NCI-H1417 (cell line): ENCODE measurements at regions not wholly inside any gene's neighbourhood (a gene's known extent, or its start where the extent isn't known, plus 50 kb on each side); places are given as distances from the start of the nearest gene placed in this dataset.
"Not testable (repeated sequence)": the region's sequence is repeated elsewhere in the genome, so short reads cannot be mapped to it uniquely, and the experiment has no call there.

Experiments used
- DNase-seq, 3 experiments: peaks; one replicate each; lab custom pipeline; 2025; lab: John Stamatoyannopoulos, UW

GRCh38 chr6:74488726-74489125 lies 717.1 kb downstream of the COL12A1 start:
- DNase-seq: not testable (repeated sequence)

- no peak for DNase-seq
Measured at GRCh38 chr6:74482180-74482579, 723.7 kb downstream of the COL12A1 start.

DNA sequence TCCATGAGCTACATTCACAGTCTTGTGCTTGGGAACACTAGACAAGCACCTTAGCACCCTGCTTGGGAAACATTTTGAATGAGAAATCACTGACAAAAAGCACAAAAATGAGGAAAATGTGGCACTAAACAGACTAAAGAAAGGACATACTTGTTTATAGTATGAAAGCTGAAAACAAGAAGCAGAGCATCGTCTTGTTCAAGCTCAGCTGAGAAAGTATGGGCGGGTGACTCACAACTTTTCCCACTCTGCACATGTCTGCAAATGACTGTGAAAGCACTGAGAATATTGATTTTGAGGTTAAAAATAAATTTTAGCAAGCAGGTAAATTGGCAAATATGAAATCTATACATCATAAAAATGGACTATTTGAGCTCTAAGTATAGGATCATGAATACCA lies 725.3 kb downstream of the COL12A1 start:
- no peak for DNase-seq

DNA sequence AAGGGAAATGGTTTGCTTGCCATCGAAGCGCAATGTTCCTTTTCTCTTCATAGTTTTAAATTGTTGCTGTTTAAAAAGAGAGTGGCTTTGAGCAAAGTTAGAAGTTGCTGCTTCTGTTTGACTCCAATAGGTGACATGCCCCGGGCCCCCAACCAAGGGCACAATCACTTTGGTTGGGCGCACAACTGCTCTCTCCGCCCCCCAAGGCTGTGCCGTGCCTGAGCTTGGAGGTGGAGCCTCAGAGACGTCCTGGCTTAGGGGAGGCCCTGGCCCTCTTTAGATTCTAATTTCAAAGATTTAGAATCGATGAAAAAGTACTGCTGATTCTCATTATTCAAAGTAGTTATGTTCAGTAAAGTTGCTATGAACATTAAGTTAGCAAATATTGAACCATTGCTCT lies 725.9 kb downstream of the COL12A1 start:
- no peak for DNase-seq

DNA sequence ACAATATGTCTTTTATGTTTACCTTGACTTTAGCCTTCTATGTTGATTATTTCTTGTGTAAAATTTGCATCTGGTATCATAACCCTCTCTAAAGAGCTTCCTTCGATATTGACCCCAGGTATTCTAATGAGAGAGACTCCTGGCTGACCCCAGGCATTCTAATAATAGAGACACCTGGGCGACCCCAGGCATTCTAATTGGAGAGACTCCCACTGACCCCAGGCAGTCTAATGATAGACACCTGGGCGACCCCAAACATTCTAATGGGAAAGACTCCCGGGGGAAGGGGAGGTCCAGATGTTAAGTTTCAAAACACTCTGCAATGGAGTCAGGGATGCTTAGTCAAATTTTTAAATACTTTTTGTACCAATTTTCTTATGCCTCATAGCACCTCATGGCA lies 726.4 kb downstream of the COL12A1 start:
- no peak for DNase-seq

DNA sequence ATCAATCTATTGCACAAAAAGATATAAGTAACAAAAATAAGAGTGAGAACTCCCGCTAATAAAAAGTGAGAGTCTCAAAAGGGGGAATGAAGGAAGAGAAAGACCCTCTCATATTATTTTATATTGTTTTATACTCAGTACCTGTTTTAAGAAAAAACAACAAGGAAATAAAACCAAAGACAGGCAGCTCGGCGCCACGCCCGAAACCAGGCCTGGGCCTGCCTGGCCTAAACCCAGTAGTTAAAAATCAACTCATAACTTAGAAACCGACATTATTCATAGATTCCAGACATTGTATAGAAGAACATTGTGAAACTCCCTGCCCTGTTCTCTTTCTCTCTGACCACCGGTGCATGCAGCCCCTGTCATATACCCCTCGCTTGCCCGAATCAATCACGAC lies 731.8 kb downstream of the COL12A1 start:
- not testable (repeated sequence) for DNase-seq

- not testable (repeated sequence) for DNase-seq
Measured at GRCh38 chr6:74468552-74468951, 737.3 kb downstream of the COL12A1 start.

GRCh38 chr6:74467533-74468215 lies 738.2 kb downstream of the COL12A1 start:
- DNase-seq: no peak

DNA sequence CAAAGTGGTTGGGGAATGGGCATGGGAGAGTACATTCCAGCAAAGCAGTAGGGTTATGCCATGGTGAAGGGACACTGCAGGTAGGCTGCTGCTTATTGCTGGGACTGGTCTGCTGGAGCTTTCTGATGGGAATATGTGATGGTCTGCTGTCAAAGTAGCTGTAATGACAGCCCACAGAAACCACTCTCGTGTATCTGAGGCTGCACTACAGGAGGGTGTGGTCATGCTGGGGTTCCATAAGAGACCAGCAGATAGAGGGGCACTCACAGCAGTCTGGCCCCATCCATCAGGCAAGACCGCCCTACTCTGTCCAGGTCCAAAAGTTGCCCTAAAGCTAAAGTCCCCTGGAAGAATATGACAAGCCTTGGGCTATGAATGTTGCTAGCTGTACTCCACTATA lies 739.3 kb downstream of the COL12A1 start:
- no peak for DNase-seq

DNA sequence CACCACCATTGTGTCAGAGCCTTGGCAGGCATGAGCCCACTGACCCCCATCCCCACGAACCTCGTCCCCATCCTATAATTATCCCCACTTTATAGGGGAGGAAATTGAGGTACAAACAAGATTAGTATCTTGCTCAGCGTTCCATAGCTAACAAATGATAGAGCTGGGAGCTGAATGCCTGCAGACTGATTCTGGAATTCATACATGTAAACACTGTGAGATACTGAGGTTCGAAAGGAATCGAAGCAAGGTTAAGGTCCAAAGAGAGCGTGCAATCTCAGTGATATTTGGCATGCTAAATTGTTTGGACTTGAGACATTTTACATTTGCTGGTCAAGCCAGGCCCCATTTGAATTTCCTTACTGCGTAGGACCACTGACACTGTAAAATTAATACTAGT lies 746.6 kb downstream of the COL12A1 start:
- DNase-seq: no peak

DNA sequence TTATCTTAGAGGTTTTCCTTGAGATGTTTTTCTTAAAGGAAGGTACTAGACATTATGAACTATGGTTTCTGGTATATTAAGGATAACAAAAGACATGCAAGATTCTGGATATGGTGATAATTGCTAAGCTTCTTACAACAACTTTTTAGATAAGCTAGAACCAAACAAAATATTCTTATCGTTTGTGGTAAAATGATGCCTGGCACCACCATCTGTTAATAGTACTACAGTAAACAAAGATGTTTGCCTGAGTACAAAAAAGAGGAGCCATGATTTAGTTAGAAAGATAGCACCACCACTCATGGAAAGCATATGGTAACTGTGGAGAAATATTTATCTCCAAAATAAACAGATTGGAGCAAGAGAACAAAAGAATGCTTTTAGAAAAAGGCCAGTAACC lies 747.3 kb downstream of the COL12A1 start:
- no peak for DNase-seq

GRCh38 chr6:74455786-74456185 lies 750.1 kb downstream of the COL12A1 start:
- DNase-seq: no peak

DNA sequence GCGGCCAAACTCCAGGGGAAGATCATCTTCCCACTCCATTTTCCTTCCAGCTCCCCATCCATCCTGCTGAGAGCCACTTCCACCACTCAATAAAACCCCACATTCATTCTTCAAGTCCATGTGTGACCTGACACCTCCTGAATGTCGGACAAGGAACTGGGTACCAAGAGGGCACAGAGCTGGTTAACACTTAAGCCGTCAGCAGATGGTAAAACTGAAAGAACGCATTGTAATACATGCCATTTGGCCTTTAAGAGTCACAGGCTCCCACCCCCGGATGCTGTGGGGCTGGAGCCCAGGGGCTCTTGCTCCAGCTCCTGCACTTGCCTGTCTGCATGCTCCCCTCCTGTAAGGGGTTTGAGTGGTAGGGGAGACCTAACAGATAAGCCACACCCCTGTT lies 753.9 kb downstream of the COL12A1 start:
- DNase-seq: no peak

DNA sequence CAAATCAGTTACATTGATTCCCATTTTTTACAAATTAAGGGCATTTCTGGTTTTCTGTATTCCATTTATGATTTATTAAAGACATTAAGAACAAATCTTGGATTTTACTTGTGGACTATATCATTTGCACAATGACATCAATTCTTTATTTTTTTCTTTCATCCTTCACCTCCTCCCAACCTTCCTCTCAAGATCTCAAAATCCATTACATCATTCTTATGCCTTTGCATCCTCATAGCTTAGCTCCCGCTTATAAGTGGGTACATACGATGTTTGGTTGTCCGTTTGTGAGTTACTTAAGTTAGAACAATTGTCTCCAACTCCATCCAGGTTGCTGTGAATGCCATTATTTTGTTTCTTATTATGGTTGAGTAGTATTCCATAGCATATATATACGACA lies 752.8 kb downstream of the CD109 start:
- DNase-seq: no peak

DNA sequence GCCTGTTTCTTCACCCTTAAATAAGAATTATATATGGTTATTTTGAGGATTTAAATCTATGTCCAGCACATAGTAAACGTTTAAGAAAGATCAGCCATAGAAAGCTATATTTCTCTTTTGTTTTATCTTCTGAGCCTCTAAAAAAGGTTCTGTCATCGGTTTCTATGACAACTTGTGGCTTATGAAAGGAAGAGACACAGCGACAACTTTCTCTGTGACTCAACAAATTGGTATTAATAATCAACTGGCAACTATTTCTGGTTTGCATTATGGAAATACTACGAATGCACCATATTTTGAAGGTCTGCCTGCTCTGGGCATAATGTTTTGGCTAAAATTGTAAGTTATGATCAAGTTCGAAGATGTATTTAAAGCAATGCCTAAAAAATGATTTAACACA lies 751.0 kb downstream of the CD109 start:
- DNase-seq: no peak

DNA sequence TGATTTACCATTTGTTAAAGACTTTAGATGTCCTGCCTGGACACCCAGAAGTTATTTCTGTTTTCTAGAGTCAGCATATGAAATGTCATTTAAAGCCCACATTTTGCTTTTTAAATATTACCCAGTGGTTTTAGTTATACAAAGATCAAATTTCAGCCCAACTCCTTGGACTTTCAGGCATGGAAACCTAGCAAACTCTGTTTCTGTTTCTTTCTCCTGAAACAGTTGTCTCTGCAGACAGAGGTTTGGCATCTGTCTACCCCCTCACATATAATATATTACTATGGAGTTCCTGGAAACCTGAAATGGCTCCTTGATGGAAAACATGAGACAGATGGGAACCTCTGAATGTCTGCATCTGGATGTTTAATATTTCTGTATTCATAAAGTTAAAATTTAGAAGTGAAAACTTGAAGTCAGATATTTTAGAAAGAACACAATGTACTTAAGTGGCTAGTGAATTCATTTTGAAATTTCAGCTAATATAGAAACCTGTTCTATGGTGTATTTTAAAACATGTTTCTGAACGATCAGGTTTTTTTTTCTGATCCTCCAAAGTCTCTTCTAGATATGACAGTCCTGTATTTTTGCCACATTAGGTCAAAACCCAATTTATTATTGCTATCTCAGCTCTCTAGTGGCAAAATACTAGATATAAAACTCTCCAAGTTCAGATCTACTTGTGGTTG lies 743.3 kb downstream of the CD109 start:
- DNase-seq: no peak

DNA sequence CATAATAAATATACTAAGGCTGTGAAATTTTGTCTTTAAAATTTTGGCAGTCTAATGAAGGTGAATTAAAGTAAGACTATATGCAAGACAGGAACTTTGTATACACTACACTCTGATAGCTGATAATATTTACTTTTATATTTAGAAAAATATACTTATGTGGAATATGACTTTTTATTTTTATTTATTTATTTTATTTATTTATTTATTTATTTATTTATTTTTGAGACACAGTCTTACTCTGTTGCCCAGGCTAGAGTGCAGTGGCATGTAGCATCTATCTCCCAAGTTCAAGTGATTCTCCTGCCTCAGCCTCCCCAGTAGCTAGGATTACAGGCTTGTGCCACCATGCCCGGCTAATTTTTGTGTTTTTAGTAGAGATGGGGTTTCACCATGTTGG lies 742.4 kb downstream of the CD109 start:
- DNase-seq: not testable (repeated sequence)

DNA sequence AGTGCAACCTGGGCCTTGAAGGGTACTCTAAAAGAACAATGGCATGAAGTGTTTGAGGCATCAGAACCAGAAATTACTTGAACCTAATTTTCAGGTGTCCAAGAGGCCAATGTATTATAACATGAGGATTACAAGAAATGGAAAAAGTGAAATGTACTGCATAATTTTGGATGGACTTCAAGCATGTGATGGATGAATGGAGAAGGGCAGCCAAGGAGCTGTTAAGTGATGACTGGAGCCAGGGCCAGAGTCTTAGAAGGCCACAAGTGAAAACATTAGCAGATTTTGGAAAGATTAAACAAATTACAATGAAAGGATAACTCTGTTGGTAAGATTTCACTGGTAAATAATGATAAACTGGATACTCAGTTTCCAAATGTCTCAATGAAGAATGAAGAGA lies 738.2 kb downstream of the CD109 start:
- no peak for DNase-seq

DNA sequence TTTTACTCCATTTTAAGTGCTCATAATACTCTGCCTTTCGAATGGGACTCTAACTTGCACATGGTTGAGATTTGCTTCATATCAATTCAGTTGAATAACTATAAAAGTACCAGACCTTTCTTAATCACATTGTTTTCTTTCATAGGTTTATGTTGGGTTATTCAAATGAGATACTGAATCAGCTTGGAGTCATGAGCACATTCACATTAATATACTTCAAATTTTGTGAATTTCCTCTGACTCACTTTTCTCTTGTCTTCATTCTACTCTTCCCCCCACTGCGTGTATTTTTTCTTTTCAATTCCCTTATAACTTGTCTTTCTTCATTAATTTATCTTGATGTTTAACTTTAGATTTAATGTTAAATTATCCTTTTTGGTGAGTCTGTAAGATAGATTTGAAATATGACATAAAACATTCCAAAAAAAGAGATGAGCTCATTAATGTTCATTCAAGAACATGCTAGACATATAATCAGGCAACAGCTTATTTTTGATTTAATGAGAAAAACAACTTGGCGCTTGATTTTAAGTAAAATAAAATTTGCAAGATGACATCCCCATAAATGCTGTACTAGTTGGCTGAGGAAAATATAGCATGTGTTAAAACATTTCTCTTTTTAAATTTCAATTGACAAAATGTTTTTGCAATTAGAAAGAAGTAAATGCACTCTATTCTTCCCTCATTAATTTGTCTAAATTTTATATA lies 736.0 kb downstream of the CD109 start:
- DNase-seq: no peak

DNA sequence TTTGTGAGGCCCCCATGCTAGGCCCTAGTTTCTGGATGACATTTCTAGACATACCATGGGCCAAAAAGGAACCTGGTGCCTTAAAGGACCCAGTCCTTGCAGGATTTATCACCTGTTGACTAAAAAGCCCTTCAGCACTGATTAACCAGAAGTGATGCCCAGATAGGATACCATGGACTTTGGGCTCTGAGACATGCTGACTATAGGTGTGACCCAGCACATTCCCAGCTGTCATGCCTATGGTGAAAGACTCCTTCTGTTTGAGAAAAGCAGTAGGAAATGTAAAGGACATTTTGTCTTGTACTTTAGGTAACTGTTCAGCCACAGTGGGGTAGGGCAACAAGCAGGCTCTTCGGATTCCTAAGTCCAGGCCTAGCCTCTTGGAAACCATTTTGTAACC lies 724.2 kb downstream of the CD109 start:
- no peak for DNase-seq

DNA sequence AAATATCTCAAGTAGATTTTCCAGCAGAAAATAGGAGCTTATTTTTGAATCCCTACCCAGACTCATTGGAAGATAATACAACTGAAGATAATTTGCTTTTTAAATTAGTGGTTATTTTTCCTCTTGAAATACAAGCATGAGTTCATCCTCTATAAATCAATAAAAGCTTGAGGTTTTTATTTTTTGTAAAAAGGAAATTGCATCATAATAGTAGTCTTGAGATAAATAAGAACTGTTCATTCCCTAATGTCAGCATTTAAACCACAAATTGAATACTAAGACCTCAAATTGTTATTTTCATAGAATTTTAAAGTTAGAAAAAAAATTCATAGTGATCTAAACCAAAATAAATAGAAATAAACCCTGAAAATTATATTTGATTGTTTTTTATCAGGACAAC lies 719.1 kb downstream of the CD109 start:
- no peak for DNase-seq

- DNase-seq: no peak
Measured at GRCh38 chr6:74410630-74411029, 714.6 kb downstream of the CD109 start.

- DNase-seq: peak in 2 of 3 experiments; percentile 2 to 36
Measured at GRCh38 chr6:74409447-74409846, 713.4 kb downstream of the CD109 start.
